HCT116 (cell line): ENCODE measurements at regions not wholly inside any gene's neighbourhood (a gene's known extent, or its start where the extent isn't known, plus 50 kb on each side); places are given as distances from the start of the nearest gene placed in this dataset.

Experiments used
- CEBPB ChIP-seq: IDR thresholded peaks from 2 replicates; pipeline ENCODE4 v1.6.1; 2012; ENCODE audit warnings: low read depth
- EGR1 ChIP-seq: IDR thresholded peaks from 2 replicates; pipeline ENCODE4 v1.6.1; 2012; ENCODE audit warnings: low read depth
- EZH2 ChIP-seq: fragments of 200-600 bp; sonication (generic); IDR thresholded peaks from 2 replicates; pipeline ENCODE4 v1.6.1; 2017; ENCODE audit warnings: antibody characterized with exemption, mixed run types
- POLR2A ChIP-seq: IDR thresholded peaks from 2 replicates; pipeline ENCODE4 v1.7.0; 2011; ENCODE audit warnings: borderline replicate concordance; ENCODE audit not compliant: insufficient read depth, insufficient read length; ENCODE audit errors: extremely low read depth
- POLR2AphosphoS5 ChIP-seq: IDR thresholded peaks from 2 replicates; pipeline ENCODE4 v1.6.1; 2011; ENCODE audit warnings: mild to moderate bottlenecking, low read depth, low read length, moderate library complexity
- RAD21 ChIP-seq: IDR thresholded peaks from 2 replicates; pipeline ENCODE4 v1.6.1; 2012; ENCODE audit warnings: low read depth, mild to moderate bottlenecking
- SIN3A ChIP-seq: IDR thresholded peaks from 2 replicates; pipeline ENCODE4 v1.6.1; 2012; ENCODE audit warnings: low read depth
- SP1 ChIP-seq: IDR thresholded peaks from 2 replicates; pipeline ENCODE4 v1.6.1; 2012; ENCODE audit warnings: low read depth
- TCF7L2 ChIP-seq: IDR thresholded peaks from 2 replicates; pipeline ENCODE4 v1.7.0; 2011; ENCODE audit warnings: borderline replicate concordance, inconsistent platforms; ENCODE audit not compliant: insufficient read depth, insufficient read length; ENCODE audit errors: extremely low read depth
- YY1 ChIP-seq: IDR thresholded peaks from 2 replicates; pipeline ENCODE4 v1.6.1; 2011; ENCODE audit warnings: low read length, low read depth, moderate library complexity, mild to moderate bottlenecking; ENCODE audit not compliant: insufficient replicate concordance; ENCODE audit errors: extremely low read depth
- TF ChIP-seq, protein P1 (sequence below), 3 experiments: fragments of 200-600 bp in 1 of 3; sonication (generic) in 1 of 3; IDR thresholded peaks in 2 of 3; conservative IDR thresholded peaks in 1 of 3; 2 replicates each; pipeline ENCODE4 v1.5.1; 2012 to 2017; ENCODE audit warnings: low read depth in 2 of 3, low read length in 2 of 3, antibody characterized with exemption in 1 of 3, borderline replicate concordance in 1 of 3, control low read depth in 1 of 3, mild to moderate bottlenecking in 1 of 3, mixed read lengths in 1 of 3, mixed run types in 1 of 3, moderate library complexity in 1 of 3; ENCODE audit not compliant: insufficient read depth in 1 of 3
- TF ChIP-seq, protein P2 (sequence below): IDR thresholded peaks from 2 replicates; pipeline ENCODE4 v1.6.1; 2012; ENCODE audit warnings: low read depth
- TF ChIP-seq, protein P3 (sequence below): IDR thresholded peaks from 2 replicates; pipeline ENCODE4 v1.6.1; 2012

DNA sequence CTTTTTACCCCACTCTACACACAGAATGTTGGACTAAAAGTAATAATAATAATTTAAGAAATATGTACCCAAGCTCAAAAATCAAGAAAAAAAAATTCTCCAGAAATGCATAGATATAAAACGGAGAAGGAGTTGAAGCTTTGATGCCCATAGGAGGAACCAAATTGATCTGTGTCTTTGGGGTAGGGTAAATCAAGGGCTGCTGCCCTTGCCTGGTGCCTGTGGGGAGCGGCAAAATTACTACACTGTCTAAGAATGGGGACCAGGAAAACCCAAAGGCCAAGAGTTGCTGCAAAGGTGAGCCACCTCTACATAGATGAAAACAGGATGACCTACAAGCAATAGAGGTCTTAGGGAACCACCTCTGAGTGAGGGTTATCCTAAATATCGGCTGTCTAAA lies 56.0 kb upstream of the SPPL2A start:
- TF ChIP-seq POLR2A (no peak), EZH2 (no peak), TCF7L2 (no peak), CEBPB (no peak), POLR2AphosphoS5 (no peak), SIN3A (no peak), EGR1 (no peak), YY1 (no peak), SP1 (no peak), RAD21 (no peak)
- TF ChIP-seq, protein P1, sequence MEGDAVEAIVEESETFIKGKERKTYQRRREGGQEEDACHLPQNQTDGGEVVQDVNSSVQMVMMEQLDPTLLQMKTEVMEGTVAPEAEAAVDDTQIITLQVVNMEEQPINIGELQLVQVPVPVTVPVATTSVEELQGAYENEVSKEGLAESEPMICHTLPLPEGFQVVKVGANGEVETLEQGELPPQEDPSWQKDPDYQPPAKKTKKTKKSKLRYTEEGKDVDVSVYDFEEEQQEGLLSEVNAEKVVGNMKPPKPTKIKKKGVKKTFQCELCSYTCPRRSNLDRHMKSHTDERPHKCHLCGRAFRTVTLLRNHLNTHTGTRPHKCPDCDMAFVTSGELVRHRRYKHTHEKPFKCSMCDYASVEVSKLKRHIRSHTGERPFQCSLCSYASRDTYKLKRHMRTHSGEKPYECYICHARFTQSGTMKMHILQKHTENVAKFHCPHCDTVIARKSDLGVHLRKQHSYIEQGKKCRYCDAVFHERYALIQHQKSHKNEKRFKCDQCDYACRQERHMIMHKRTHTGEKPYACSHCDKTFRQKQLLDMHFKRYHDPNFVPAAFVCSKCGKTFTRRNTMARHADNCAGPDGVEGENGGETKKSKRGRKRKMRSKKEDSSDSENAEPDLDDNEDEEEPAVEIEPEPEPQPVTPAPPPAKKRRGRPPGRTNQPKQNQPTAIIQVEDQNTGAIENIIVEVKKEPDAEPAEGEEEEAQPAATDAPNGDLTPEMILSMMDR (IDR thresholded peaks at IDR 0.05 in 2 of 3, conservative IDR thresholded peaks at IDR 0.05 in 1 of 3; ENCODE audit: borderline replicate concordance in 1 of 3, insufficient read depth in 1 of 3, low read depth in 2 of 3, low read length in 2 of 3), result no peak
- TF ChIP-seq, protein P2, sequence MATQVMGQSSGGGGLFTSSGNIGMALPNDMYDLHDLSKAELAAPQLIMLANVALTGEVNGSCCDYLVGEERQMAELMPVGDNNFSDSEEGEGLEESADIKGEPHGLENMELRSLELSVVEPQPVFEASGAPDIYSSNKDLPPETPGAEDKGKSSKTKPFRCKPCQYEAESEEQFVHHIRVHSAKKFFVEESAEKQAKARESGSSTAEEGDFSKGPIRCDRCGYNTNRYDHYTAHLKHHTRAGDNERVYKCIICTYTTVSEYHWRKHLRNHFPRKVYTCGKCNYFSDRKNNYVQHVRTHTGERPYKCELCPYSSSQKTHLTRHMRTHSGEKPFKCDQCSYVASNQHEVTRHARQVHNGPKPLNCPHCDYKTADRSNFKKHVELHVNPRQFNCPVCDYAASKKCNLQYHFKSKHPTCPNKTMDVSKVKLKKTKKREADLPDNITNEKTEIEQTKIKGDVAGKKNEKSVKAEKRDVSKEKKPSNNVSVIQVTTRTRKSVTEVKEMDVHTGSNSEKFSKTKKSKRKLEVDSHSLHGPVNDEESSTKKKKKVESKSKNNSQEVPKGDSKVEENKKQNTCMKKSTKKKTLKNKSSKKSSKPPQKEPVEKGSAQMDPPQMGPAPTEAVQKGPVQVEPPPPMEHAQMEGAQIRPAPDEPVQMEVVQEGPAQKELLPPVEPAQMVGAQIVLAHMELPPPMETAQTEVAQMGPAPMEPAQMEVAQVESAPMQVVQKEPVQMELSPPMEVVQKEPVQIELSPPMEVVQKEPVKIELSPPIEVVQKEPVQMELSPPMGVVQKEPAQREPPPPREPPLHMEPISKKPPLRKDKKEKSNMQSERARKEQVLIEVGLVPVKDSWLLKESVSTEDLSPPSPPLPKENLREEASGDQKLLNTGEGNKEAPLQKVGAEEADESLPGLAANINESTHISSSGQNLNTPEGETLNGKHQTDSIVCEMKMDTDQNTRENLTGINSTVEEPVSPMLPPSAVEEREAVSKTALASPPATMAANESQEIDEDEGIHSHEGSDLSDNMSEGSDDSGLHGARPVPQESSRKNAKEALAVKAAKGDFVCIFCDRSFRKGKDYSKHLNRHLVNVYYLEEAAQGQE, result no peak
- TF ChIP-seq, protein P3, sequence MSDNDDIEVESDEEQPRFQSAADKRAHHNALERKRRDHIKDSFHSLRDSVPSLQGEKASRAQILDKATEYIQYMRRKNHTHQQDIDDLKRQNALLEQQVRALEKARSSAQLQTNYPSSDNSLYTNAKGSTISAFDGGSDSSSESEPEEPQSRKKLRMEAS, result no peak
